ENCODE measurements at regions not wholly inside any gene's neighbourhood (a gene's known extent, or its start where the extent isn't known, plus 50 kb on each side); places are given as distances from the start of the nearest gene placed in this dataset.

- no peak for DNase-seq (ENCODE audit: low spot score)
Measured at GRCh38 chr20:50403565-50404418, 106.4 kb upstream of the PTPN1 start.

DNA sequence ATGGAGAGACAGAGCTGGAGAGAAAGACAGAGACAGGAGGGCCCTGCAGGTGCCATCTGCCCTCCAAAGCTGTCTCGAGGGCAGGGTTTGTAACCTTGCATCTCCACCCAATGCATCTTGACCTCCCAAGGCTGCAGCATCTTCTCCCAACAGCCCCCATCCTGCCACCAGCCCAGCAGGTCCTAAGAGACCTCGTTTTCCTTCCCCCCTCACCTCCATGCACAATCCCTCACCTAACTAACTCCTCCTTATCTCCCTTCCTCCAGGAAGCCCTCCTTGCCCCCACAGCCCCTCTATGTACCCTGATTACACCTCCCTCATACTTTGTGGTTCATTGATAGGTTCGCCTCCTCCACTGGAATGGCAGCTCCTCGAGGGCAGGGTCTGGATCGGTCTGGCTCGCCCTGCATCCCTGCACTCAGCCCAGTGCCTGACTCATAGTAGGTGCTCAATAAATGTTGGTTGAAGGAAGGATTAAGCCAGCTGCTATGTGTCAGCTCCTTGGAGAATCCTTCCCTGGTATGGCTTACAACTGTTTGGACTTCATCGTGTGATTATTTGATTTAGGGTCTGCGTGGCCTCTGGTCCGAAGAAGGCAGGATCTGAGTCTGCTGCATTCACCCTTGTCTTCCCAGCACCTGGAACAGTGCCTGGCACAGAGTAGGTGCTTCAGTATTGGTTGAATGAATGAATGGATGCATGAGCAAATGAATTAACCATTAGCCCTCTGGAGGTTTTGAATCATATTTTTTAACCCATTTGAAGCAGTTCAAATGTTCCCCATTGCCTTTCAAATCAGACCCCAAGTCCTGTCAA lies 105.6 kb upstream of the PTPN1 start:
- no peak for DNase-seq (ENCODE audit: low spot score)

DNA sequence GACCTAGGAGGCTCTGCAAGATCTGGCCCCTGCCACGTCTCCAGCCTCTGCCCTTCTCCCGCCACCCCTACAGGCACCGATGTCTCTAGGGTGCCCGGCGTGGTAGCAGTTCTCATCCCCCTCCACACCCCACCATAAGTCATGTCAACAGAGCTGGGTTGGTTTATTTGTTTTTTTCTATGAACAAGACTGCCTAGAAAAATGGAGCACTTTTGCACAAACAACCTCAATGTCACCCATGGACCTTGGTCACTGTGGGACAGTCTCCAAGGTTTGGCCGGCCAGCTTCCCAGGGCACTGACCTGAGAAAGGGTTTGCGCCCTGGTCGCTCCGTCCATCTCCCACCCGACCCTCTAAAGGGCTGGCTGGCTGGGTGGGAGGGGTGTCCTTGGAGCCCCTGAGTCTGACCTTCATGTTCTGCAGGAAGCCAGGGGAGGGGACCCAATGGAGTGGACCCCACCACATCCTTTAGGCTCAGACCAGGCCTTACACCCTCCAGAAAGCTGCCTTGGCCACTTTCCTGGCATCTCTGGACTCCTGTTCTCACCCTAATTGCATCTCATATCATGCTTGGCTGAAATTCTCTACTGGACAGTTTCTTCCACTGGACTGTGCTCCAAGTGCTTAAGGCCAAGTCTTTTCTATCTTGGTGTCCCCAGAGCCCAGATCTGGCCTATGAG lies 104.8 kb upstream of the PTPN1 start:
- DNase-seq (ENCODE audit: low spot score), result no peak

GRCh38 chr20:50405915-50406609 lies 104.1 kb upstream of the PTPN1 start:
- no peak for DNase-seq (ENCODE audit: low spot score)

- DNase-seq (ENCODE audit: low spot score), result no peak
Measured at GRCh38 chr20:50406610-50407136, 103.5 kb upstream of the PTPN1 start.

- DNase-seq (ENCODE audit: low spot score), result no peak
Measured at GRCh38 chr20:50408526-50409364, 101.4 kb upstream of the PTPN1 start.

- no peak for DNase-seq (ENCODE audit: low spot score)
Measured at GRCh38 chr20:50409495-50409894, 100.7 kb upstream of the PTPN1 start.

DNA sequence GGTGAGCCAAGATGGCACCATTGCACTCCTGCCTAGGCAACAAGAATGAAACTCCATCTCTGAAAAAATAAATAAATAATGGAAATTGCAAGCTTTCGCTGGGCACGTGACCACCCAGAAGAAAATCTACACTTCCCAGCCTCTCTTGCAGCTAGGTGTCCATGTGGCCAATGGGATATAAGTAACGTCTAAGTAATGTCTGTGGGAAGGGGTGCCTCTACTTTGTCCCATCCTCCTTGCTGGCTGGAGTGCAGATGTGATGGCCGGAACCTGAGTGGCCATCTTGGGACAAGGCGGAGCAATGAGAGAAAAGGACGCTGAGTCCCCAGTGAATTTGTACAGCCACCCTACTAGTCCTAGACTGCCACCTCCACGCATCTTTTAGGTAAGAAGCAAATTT lies 99.8 kb upstream of the PTPN1 start:
- DNase-seq (ENCODE audit: low spot score), result no peak

DNA sequence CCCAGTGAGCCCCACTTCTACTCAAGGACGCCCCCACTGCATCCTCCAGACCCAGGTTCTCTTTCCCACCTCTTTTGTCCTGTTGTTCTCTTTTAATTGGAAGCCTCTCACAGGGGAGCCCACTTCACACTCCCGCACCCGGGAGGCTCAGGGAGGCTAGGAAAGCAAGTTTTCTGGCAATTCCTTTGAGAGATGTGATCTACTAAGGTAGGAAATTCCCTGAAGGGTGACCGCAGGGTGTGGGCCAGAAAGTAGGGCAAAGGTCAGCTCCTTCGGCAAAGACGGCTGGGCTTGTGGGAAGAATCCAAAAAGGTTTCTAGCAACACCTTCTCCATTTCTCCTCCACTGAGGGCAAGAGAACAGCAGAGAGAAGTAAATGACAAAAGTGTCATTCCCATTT lies 98.1 kb upstream of the PTPN1 start:
- DNase-seq (ENCODE audit: low spot score), result no peak

- DNase-seq (ENCODE audit: low spot score), result no peak
Measured at GRCh38 chr20:50412499-50412898, 97.7 kb upstream of the PTPN1 start.

GRCh38 chr20:50413088-50413500 lies 97.1 kb upstream of the PTPN1 start:
- no peak for DNase-seq (ENCODE audit: low spot score)

GRCh38 chr20:50415021-50415515 lies 95.1 kb upstream of the PTPN1 start:
- DNase-seq (ENCODE audit: low spot score), result no peak

- peak; percentile 96 for DNase-seq (ENCODE audit: low spot score)
Measured at GRCh38 chr20:50415516-50416268, 94.5 kb upstream of the PTPN1 start.

DNA sequence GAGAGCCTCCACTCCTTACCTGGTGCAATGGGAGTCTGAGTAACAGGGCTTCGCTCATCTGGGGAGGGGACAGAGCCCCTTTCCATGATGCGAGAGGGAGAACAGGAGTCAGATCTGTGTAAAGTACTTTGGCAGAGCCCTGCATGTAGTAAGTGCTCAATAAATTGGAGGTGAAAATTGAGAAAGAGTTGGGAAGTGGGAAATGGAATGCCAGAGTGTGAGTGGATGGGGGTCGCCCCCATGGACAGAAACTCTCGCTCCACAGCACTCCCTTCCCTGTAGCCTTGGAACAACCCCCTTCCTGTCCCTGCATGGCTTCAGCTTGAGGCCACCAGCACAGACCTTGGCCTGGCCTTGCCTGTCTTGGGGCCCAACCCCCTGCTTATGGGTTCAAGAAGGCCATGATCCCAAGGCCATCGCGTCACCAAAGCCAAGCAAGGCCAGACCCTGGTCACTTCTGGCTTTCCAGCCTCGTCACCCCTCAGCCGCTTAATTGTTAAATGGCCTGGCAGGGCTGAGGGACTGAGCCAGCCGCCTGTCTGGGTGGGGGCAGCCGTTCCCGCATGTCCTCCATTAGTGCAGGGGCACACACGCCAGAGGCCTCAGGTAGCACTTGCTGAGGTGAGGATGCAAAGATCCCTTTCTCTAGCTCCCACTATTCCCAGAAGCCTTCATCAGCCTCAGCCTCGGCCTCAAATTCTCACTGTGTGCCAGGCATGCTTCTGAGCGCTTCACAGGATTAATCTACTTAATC lies 93.7 kb upstream of the PTPN1 start:
- no peak for DNase-seq (ENCODE audit: low spot score)

GRCh38 chr20:50417023-50417329 lies 93.2 kb upstream of the PTPN1 start:
- no peak for DNase-seq (ENCODE audit: low spot score)

DNA sequence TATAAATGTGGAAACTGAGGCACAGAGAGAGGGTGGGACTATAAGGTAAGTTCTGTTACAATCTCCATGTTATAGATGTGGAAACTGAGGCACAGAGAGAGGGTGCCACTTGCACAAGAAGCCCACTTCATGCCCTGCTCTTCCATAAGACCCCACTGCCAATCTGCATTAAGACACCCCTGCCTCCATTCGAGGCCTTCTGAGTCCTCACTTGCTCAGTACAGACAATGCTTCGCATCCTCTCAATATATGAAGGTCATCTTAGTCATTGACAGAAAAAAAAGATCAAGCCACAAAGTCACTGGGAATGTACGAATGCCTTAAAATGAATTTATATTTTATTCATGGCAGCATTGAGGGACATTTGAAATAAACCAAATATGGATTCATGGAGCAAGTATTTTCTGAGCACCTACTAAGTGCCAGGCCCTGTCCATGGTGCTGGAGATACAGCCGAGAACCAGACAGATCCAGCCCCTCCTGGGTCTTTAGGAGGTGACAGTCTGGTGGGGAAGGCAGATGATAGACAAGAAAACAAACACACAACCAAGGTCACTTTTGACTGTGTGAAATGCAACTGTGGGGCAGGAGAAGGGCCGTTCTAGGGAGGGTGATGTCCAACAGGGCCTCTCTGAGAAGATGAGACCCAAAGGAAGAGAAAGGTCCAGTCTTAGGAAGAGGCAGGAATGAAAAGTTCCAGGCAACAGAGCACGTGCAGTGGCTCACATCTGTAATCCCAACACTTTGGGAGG lies 92.5 kb upstream of the PTPN1 start:
- no peak for DNase-seq (ENCODE audit: low spot score)

DNA sequence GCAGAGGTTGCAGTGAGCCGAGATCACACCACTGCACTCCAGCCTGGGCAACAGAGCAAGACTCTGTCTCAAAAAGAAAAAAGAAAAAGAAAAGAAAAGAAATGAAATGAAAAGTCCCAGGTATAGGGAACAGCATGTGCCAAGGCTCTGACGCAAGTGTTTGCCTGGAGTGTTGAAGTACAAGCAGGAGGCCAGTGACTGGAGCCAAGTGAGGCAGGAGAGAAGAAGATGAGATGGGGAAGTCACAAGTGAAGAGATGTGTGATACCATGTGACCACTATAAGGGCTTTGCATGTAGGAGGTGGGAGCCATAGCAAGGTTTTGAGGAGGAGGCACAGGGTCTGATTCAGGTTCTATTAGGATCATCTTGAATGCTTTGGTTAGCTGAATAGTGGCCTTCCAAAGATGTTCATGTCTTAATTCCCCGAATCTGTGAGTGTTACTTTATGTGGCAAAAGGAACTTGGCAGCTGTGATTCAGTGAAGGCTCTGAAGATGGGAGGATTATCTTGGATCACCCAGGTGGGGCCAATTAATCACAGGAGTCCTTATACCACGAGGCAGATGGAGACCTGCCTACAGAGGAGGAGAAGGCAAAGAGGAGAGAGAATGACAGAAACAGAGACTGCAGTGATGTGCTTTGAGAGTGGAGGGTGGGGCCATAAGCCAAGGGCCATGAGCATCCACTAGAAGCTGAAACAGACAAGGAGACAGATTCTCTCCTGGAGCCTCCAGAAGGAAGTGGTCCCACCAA lies 91.1 kb upstream of the PTPN1 start:
- DNase-seq (ENCODE audit: low spot score), result no peak

All from HT-29 (cell line).